Brain microvascular endothelial cell (primary cell): ENCODE measurements at regions not wholly inside any gene's neighbourhood (a gene's known extent, or its start where the extent isn't known, plus 50 kb on each side); places are given as distances from the start of the nearest gene placed in this dataset.

ENCODE experiments used
- DNase-seq: peaks from one replicate; pipeline ENCODE4 v3.0.0-alpha.2; 2020
- H3K27ac ChIP-seq: fragments of 250-450 bp; sonication (Bioruptor Pico); 2 replicates; pipeline ENCODE4 v1.5.1; 2020; ENCODE audit warnings: mild to moderate bottlenecking, moderate library complexity
- H3K27me3 ChIP-seq: fragments of 250-450 bp; sonication (Bioruptor Pico); replicated peaks from 2 replicates; pipeline ENCODE4 v1.5.1; 2020; ENCODE audit warnings: mild to moderate bottlenecking
- H3K36me3 ChIP-seq: fragments of 250-450 bp; sonication (Bioruptor Pico); replicated peaks from 2 replicates; pipeline ENCODE4 v1.5.1; 2020; ENCODE audit warnings: mild to moderate bottlenecking
- H3K4me3 ChIP-seq: 2 replicates; pipeline ENCODE4 v1.5.1; 2011; ENCODE audit warnings: low read depth, mild to moderate bottlenecking, control low read depth, low read length, moderate library complexity
- in situ Hi-C: cut with HindIII; loops from 2 replicates; pipeline ENCODE4 v1.10.0; 2017; ENCODE audit warnings: low sequenced_read_pairs, low pct_ligation_motif_present
- TF ChIP-seq, protein P1 (sequence below): IDR thresholded peaks from 2 replicates; pipeline ENCODE4 v1.5.1; 2011; ENCODE audit warnings: low read depth, mild to moderate bottlenecking, moderate library complexity, low read length, control low read depth, inconsistent platforms; ENCODE audit errors: missing control alignments

DNA sequence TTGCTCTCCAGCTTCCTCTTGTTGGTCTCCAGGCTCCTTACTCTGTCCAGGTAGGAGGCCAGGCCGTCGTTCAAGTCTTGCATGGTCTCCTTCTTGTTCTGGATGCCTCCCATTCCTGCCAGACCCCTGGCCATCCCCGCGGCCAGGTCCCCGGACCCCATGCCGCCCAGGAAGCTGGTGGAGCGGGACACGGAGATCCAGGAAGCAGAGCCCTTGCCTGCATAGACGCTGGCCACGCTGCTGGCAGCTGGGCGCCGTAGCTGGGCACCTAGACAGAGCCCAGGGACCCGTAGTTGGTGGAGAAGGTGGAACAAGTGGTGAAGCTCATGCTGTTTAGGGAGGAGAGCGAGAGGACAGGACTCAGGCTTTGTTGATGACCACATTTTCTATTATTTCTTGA, 1584.0 kb upstream of the ACO1 start:
- Histone ChIP-seq H3K4me3 (no peak overlapping the region), H3K36me3 (no peaks in the 10 kb centered on the region), H3K27ac (no peak overlapping the region), H3K27me3 (no peaks in the 10 kb centered on the region)
- TF ChIP-seq, protein P1, sequence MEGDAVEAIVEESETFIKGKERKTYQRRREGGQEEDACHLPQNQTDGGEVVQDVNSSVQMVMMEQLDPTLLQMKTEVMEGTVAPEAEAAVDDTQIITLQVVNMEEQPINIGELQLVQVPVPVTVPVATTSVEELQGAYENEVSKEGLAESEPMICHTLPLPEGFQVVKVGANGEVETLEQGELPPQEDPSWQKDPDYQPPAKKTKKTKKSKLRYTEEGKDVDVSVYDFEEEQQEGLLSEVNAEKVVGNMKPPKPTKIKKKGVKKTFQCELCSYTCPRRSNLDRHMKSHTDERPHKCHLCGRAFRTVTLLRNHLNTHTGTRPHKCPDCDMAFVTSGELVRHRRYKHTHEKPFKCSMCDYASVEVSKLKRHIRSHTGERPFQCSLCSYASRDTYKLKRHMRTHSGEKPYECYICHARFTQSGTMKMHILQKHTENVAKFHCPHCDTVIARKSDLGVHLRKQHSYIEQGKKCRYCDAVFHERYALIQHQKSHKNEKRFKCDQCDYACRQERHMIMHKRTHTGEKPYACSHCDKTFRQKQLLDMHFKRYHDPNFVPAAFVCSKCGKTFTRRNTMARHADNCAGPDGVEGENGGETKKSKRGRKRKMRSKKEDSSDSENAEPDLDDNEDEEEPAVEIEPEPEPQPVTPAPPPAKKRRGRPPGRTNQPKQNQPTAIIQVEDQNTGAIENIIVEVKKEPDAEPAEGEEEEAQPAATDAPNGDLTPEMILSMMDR: no peak
- no peak for DNase-seq
- in situ Hi-C loops: no loop called here

DNA sequence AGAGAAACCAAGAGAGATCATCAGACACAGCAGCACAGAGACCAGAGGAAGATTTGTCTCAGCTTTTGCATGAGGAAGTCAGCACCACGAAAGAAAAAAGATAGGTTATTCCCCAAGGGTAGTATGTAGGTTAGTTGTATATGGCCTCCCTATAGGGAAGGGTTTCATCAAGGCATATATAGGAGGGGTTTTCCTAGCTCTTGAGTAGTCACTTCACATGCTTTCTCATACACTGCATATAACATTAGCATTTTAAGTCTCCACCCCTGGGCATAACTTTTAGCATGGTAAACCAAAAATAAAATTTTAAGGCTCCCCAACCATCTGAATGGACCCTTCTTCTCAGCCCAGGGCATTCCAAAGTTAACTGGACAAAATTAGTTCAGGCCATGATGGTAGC, 1571.6 kb upstream of the ACO1 start:
- Histone ChIP-seq H3K4me3 (no peak overlapping the region), H3K36me3 (no peaks in the 10 kb centered on the region), H3K27me3 (no peaks in the 10 kb centered on the region), H3K27ac (no peak overlapping the region)
- in situ Hi-C loops: no loop called here
- TF ChIP-seq, protein P1: no peak
- DNase-seq: no peak

DNA sequence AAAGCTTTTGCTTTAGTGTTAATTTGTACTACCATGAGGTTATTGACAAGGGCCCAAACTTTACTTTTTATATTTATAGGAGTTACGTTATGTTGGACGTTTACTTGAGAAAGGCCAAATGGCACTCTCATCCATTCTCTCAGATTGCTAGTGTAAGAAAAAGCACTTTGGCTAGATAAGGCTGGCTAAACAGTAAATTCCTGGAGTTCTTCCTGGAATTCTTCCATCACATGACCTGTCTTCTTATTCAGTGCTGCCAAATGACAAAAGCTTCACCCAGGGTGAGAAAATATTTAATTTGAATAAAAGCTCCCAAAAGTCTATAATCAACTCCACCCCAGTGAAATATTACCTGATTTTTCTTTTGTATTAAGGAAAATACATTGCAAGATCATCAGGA, 1568.9 kb upstream of the ACO1 start:
- H3K36me3 ChIP-seq: no peaks in the 10 kb centered on the region
- no peak for DNase-seq
- in situ Hi-C loops: no loop called here
- H3K27ac ChIP-seq: no peak overlapping the region
- TF ChIP-seq, protein P1: no peak
- H3K27me3 ChIP-seq: no peaks in the 10 kb centered on the region
- H3K4me3 ChIP-seq: no peak overlapping the region

DNA sequence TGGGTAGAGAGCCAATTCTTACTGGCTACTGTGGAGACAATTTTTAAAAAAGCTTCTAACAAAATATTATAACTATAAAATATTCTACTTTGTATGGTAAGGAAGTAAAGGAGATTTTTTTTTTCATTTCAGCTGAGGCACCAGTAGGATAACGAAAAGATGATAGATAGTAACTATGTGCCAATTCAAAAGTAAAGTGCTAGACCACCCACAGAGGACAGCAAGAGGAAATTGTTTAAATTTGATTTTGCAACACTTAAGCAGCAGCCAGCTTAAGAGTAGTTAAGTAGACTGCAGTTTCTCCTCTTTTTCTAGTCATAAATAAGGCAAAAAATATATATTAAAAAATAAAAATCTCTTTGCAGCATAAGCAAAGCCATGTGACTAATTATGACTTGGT, 1539.3 kb upstream of the ACO1 start:
- TF ChIP-seq, protein P1: no peak
- Histone ChIP-seq H3K27ac (no peak overlapping the region), H3K36me3 (no peaks in the 10 kb centered on the region), H3K4me3 (no peak overlapping the region), H3K27me3 (no peaks in the 10 kb centered on the region)
- no peak for DNase-seq
- in situ Hi-C loops: no loop called here

DNA sequence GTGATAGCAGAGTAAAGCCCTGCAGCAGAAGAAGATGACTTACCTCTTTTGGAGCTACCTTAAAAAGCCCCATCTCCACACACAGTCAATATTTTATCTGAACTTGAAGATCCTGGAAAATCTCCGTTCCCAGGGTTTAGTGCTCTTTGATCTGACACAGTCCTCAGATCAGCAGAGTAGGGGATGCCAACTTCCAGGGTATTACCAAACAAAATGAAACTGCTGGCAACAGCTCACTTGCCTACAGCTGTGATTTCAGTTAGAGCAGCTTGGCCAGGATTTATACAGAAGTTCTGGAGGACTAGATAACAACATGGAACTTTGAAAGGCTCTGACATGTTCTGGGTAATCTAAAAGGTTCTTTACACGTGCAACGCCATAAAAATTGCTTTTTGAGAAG, 1537.8 kb upstream of the ACO1 start:
- no peak overlapping the region for H3K27ac ChIP-seq
- no peak overlapping the region for H3K4me3 ChIP-seq
- no peaks in the 10 kb centered on the region for H3K36me3 ChIP-seq
- H3K27me3 ChIP-seq: no peaks in the 10 kb centered on the region
- TF ChIP-seq, protein P1: no peak
- in situ Hi-C loops: no loop called here
- DNase-seq: no peak

DNA sequence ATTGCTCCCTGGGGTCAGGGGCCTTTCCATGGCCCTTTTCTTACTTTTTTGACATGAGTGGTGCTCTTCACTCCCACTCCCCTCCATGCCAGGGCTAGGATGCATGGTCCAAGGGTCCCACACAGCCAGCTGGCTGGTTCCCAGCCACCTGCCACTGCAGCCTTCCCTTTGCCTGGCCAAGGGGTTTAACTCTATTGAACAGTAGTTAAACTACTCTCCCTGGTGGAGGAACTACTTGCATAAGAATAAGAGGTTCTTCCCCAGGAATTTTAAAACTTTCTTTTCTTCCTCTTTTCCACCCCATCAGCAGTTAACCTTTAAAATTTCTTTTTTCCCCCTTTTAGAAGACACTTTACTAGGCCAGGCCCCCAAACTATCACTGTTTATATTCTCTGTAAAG, 1532.8 kb upstream of the ACO1 start:
- Histone ChIP-seq H3K36me3 (no peaks in the 10 kb centered on the region), H3K27ac (no peak overlapping the region), H3K4me3 (no peak overlapping the region), H3K27me3 (no peaks in the 10 kb centered on the region)
- TF ChIP-seq, protein P1: no peak
- in situ Hi-C loops: no loop called here
- no peak for DNase-seq
